Neural crest cell (in vitro differentiated cells): ENCODE measurements at regions not wholly inside any gene's neighbourhood (a gene's known extent, or its start where the extent isn't known, plus 50 kb on each side); places are given as distances from the start of the nearest gene placed in this dataset.
A peak's percentile ranks its signal among the peaks of the same experiment; 100 is the strongest.

Experiments
- DNase-seq: peaks from one replicate; pipeline ENCODE4 v3.0.0; 2021; ENCODE audit warnings: low read depth, mixed read lengths, low spot score
- H3K27ac Mint-ChIP-seq: one replicate; pipeline ENCODE4 v1.8.0; 2021; ENCODE audit warnings: mild to moderate bottlenecking, mixed read lengths; ENCODE audit not compliant: unreplicated experiment
- H3K27me3 Mint-ChIP-seq: 2 replicates; pipeline ENCODE4 v1.8.0; 2021; ENCODE audit warnings: low read depth, mild to moderate bottlenecking, mixed read lengths
- H3K36me3 Mint-ChIP-seq: 2 replicates; pipeline ENCODE4 v1.8.0; 2021; ENCODE audit warnings: low read depth, mild to moderate bottlenecking, mixed read lengths
- H3K4me1 Mint-ChIP-seq: 2 replicates; pipeline ENCODE4 v1.8.0; 2021; ENCODE audit warnings: mixed read lengths
- H3K4me3 Mint-ChIP-seq: one replicate; pipeline ENCODE4 v1.8.0; 2021; ENCODE audit warnings: mild to moderate bottlenecking, mixed read lengths
- H3K9me3 Mint-ChIP-seq: 2 replicates; pipeline ENCODE4 v1.8.0; 2021; ENCODE audit warnings: mixed read lengths
- CTCF ChIP-seq: fragments of 200-600 bp; sonication (generic); conservative IDR thresholded peaks from 2 replicates; pipeline ENCODE4 v1.5.0; 2021; ENCODE audit warnings: antibody characterized with exemption, mild to moderate bottlenecking

GRCh38 chr1:232550007-232550406 is 79.9 kb downstream of the SIPA1L2 start:
- TF ChIP-seq CTCF: no peak
- DNase-seq: no peak
- Mint-ChIP-seq H3K36me3 (peaks cover 3% of the 10 kb centered on the region), H3K4me3 (no peak overlapping the region), H3K4me1 (peaks cover 58% of the 10 kb centered on the region), H3K9me3 (no peaks in the 10 kb centered on the region), H3K27me3 (no peaks in the 10 kb centered on the region), H3K27ac (no peak overlapping the region)

- no peaks in the 10 kb centered on the region for H3K27me3 Mint-ChIP-seq
- DNase-seq: no peak
- H3K9me3 Mint-ChIP-seq: no peaks in the 10 kb centered on the region
- no peak overlapping the region for H3K27ac Mint-ChIP-seq
- peaks cover 44% of the 10 kb centered on the region for H3K4me1 Mint-ChIP-seq
- H3K4me3 Mint-ChIP-seq: no peak overlapping the region
- H3K36me3 Mint-ChIP-seq: peaks cover 3% of the 10 kb centered on the region
- no peak for TF ChIP-seq CTCF
These were observed 81.2 kb downstream of the SIPA1L2 start for GRCh38 chr1:232548691-232549090.

GRCh38 chr1:232547938-232548484 is 81.9 kb downstream of the SIPA1L2 start:
- TF ChIP-seq CTCF: no peak
- H3K27ac Mint-ChIP-seq: no peak overlapping the region
- H3K4me1 Mint-ChIP-seq: peaks cover 42% of the 10 kb centered on the region
- no peak overlapping the region for H3K4me3 Mint-ChIP-seq
- no peaks in the 10 kb centered on the region for H3K9me3 Mint-ChIP-seq
- no peak for DNase-seq
- no peaks in the 10 kb centered on the region for H3K27me3 Mint-ChIP-seq
- peaks cover 3% of the 10 kb centered on the region for H3K36me3 Mint-ChIP-seq

GRCh38 chr1:232542633-232543593 is 87.0 kb downstream of the SIPA1L2 start:
- H3K36me3 Mint-ChIP-seq: peaks cover under 1% of the 10 kb centered on the region
- no peaks in the 10 kb centered on the region for H3K27me3 Mint-ChIP-seq
- no peak for TF ChIP-seq CTCF
- peak overlapping the region; percentile 8 for H3K27ac Mint-ChIP-seq
- H3K4me3 Mint-ChIP-seq: no peak overlapping the region
- peaks cover 47% of the 10 kb centered on the region for H3K4me1 Mint-ChIP-seq
- no peak for DNase-seq
- no peaks in the 10 kb centered on the region for H3K9me3 Mint-ChIP-seq

- TF ChIP-seq CTCF: no peak
- no peaks in the 10 kb centered on the region for H3K27me3 Mint-ChIP-seq
- H3K4me3 Mint-ChIP-seq: no peak overlapping the region
- peaks cover 3% of the 10 kb centered on the region for H3K36me3 Mint-ChIP-seq
- H3K4me1 Mint-ChIP-seq: peaks cover 42% of the 10 kb centered on the region
- no peaks in the 10 kb centered on the region for H3K9me3 Mint-ChIP-seq
- no peak overlapping the region for H3K27ac Mint-ChIP-seq
- no peak for DNase-seq
These were observed 91.0 kb downstream of the SIPA1L2 start for GRCh38 chr1:232538943-232539302.
